Mammary epithelial cell (primary cell): ENCODE measurements at regions not wholly inside any gene's neighbourhood (a gene's known extent, or its start where the extent isn't known, plus 50 kb on each side); places are given as distances from the start of the nearest gene placed in this dataset.

Experiments used
- EZH2 ChIP-seq: IDR thresholded peaks from 2 replicates; pipeline ENCODE4 v1.6.1; 2012; ENCODE audit warnings: low read length, inconsistent platforms, borderline replicate concordance
- TF ChIP-seq, protein P1 (sequence below), 2 donors: IDR thresholded peaks in 1 of 2; conservative IDR thresholded peaks in 1 of 2; 2 replicates each; pipeline ENCODE4 v1.5.1; 2011 to 2012; ENCODE audit warnings: inconsistent platforms in 2 of 2, low read length in 2 of 2, mild to moderate bottlenecking in 2 of 2, control low read depth in 1 of 2, low read depth in 1 of 2; ENCODE audit not compliant: insufficient read depth in 1 of 2; ENCODE audit errors: extremely low read depth in 1 of 2

- TF ChIP-seq, protein P1, sequence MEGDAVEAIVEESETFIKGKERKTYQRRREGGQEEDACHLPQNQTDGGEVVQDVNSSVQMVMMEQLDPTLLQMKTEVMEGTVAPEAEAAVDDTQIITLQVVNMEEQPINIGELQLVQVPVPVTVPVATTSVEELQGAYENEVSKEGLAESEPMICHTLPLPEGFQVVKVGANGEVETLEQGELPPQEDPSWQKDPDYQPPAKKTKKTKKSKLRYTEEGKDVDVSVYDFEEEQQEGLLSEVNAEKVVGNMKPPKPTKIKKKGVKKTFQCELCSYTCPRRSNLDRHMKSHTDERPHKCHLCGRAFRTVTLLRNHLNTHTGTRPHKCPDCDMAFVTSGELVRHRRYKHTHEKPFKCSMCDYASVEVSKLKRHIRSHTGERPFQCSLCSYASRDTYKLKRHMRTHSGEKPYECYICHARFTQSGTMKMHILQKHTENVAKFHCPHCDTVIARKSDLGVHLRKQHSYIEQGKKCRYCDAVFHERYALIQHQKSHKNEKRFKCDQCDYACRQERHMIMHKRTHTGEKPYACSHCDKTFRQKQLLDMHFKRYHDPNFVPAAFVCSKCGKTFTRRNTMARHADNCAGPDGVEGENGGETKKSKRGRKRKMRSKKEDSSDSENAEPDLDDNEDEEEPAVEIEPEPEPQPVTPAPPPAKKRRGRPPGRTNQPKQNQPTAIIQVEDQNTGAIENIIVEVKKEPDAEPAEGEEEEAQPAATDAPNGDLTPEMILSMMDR (conservative IDR thresholded peaks at IDR 0.05 in 1 of 2, IDR thresholded peaks at IDR 0.05 in 1 of 2; ENCODE audit: extremely low read depth in 1 of 2, insufficient read depth in 1 of 2, low read depth in 1 of 2, low read length in 2 of 2) = no peak
- no peak for TF ChIP-seq EZH2
These were observed 136.6 kb upstream of the DCN start for GRCh38 chr12:91319071-91319760.
